ENCODE measurements at regions not wholly inside any gene's neighbourhood (a gene's known extent, or its start where the extent isn't known, plus 50 kb on each side); places are given as distances from the start of the nearest gene placed in this dataset.

DNA sequence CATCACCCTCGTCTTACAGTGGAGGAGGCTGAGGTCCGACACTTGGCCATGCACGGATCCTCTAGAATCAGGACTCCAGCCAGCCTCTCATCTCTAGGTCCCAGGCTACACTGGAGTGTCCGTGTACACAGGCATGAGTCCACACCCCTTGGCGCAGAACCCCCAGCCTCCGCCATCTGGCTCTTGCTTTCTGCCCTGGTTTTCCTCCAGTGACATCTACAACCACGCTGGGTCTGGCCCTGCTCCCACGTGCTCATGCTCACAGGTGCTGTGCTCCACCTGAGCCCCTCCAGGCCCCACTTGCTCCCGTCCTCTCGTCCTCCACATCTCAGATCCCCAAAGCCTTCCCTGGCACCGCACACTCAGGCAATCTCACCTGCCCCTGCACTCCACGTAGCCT, 260.8 kb downstream of the ENGASE start:
- TF ChIP-seq POLR2A (IDR thresholded peaks at IDR 0.05) (no peak), EP300 (IDR thresholded peaks at IDR 0.05) (no peak), POLR2AphosphoS5 (IDR thresholded peaks at IDR 0.05) (no peak)
- TF ChIP-seq, protein P1, sequence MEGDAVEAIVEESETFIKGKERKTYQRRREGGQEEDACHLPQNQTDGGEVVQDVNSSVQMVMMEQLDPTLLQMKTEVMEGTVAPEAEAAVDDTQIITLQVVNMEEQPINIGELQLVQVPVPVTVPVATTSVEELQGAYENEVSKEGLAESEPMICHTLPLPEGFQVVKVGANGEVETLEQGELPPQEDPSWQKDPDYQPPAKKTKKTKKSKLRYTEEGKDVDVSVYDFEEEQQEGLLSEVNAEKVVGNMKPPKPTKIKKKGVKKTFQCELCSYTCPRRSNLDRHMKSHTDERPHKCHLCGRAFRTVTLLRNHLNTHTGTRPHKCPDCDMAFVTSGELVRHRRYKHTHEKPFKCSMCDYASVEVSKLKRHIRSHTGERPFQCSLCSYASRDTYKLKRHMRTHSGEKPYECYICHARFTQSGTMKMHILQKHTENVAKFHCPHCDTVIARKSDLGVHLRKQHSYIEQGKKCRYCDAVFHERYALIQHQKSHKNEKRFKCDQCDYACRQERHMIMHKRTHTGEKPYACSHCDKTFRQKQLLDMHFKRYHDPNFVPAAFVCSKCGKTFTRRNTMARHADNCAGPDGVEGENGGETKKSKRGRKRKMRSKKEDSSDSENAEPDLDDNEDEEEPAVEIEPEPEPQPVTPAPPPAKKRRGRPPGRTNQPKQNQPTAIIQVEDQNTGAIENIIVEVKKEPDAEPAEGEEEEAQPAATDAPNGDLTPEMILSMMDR (IDR thresholded peaks at IDR 0.05): no peak
